Stimulated activated naive CD4-positive, alpha-beta T cell treated with Interleukin-2 at 50 U/mL for 16 hours (primary cell): ENCODE measurements at regions not wholly inside any gene's neighbourhood (a gene's known extent, or its start where the extent isn't known, plus 50 kb on each side); places are given as distances from the start of the nearest gene placed in this dataset.
"Not testable (repeated sequence)": the region's sequence is repeated elsewhere in the genome, so short reads cannot be mapped to it uniquely, and the experiment has no call there.

ENCODE experiments used
- DNase-seq: peaks from one replicate; lab custom pipeline; 2025; lab: John Stamatoyannopoulos, UW

DNA sequence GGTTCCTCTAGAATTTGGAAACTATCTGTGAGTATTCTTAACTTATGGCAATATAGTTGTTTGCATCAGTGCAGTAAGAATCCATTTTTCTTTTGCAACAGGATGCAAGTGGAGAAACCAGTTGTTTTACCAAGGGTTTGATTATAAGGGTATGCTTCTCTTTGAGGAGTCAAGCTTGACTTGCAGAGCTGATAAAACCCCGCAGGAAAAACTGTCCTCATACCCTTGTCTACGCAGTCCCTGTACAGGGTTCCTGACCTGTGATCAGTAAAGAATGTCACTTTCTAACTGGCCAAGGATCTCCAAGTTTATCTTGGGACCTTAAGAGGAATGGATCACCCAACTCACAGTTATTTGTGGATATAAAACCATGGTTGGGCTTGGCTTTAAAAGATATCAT, 161.1 kb upstream of the OLIG3 start:
- DNase-seq, result no peak

DNA sequence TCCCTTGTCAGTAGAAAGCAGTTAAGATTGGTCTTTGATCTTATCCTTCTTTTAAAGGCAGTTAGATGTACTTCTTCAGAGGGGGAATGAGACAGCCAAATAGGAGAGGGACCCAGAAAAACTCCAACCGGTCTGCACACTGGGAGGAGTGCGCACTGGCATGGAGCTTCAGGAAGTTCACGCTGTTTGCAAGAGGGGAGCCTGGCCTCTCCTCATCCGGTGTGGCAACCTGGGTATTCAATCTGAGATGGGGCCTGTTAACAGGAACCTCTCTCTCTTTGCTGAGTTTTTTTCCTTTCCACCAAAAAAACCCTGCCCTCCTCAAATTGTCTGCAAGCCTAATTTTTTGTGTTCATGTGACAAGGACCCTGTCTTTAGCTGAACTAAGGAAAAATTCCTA, 162.5 kb upstream of the OLIG3 start:
- DNase-seq, result no peak

DNA sequence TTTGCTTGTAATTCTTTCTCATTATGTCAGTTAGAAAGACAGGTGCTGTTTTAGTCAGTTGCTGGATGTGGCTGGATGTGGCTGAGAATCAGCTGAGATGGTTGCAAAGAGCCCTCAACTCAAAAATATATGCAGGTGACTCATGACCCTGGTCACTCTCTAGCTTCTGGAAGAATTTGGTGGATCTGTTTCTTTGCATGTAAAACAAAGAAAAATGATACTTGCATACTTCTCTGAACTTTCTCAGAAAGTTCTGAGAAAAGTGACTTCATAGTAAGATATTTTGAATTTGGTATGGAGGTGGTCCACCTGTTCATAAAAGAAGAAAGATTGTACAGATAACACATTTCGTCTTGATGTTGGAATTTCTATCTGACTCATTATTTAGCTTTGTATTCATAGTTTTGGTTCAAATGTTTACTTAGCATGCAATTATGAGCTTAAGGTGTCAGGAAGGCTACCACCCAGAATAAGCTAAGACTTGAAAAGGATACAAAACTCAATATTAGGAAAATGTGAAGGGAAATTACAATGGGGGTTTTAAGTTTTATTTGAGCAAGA, 163.2 kb upstream of the OLIG3 start:
- DNase-seq, result peak; percentile 3

DNA sequence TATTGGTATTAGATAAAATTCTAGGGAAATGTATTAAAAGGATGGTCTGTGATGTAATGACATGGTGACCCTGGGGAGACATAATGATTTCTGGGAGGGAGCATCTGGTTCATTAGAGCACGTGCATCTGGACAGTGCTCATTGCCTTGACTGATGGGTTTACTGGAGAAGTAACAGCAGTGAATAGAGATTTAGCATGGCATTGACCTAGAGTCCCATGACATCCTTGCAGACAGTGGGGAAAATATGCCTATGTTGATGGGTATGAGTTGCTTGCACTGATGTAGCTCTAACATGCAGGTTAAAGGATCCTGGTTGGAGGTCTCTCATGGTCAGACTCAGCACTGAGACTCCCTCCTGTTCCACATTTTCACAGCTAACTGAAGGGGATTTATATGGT, 164.1 kb upstream of the OLIG3 start:
- DNase-seq, result no peak

DNA sequence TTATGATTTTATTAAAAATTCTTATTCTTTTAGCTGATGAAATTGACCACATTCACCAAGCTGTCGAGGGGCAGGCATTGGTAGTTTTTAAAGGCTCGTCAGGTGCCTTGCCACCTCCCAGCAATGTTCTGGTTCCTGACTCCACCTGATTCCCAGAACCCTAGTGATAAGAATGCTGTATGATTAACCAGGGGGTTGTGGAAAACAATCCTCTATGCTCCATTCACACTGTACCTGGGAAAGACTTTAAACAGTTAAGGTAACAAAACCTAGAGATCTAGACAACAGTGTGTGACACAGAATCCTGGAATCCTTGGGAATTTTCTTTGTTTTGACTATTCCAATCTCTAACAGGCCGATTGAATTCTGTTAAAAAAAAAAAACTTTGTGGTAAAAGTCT, 165.7 kb upstream of the OLIG3 start:
- no peak for DNase-seq

DNA sequence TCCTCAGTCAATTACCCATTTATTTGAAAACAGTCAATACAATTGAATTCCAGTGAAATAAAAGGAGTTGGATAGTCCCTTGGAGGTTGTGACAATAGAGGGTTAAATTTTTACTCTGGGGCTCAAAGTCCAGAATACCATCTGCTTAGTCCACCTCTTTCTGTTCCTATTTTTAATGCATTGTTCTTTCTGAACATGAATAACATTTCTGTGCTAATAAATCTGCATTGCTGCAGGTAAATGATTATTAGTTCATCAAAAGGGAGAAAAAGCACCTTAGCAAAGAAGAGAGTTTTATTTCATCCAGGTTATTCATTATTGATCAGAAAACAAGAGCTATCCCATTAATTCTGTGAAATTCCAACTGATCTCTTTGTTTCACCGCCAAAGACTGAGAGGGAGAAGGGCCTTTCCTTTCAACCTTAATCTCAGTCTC, 166.1 kb upstream of the OLIG3 start:
- no peak for DNase-seq

DNA sequence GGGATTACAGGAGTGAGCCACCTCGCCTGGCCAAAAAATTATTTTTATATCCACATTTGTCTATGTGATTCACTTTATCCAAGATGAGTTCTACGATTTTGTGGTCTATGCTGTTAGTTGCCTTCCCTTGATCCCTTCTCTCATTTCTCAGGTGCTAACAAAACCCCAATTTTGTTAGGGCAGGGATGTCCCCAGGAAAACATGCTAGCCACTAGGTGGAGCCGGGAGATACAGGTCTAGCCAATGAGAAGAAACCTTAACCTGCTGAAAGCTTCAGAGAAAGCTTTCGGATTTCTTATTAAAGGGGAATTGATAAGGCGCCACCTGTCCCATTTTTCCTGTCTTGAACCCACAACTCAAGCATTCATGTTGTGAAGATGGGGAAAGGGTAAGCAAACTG, 167.4 kb upstream of the OLIG3 start:
- DNase-seq, result peak; percentile 4

DNA sequence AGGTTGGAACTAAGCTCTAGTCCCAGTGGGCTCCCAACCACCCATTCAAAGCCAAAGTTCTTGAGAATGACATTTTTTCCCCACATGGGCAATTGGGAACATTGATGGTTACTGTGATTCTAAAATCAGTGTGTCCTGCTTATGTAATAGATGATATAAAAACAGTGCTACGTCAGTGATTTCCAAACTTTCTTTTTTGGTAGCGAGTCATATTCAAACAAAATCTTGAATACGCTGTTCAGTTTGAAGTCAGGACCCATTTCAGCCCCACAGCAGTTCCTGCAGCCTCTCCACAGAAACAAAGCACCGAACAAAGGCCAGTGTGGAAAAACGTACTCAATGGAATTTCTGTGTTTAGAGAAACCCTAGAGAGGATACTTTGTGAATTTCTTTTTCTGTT, 170.0 kb upstream of the OLIG3 start:
- no peak for DNase-seq

DNA sequence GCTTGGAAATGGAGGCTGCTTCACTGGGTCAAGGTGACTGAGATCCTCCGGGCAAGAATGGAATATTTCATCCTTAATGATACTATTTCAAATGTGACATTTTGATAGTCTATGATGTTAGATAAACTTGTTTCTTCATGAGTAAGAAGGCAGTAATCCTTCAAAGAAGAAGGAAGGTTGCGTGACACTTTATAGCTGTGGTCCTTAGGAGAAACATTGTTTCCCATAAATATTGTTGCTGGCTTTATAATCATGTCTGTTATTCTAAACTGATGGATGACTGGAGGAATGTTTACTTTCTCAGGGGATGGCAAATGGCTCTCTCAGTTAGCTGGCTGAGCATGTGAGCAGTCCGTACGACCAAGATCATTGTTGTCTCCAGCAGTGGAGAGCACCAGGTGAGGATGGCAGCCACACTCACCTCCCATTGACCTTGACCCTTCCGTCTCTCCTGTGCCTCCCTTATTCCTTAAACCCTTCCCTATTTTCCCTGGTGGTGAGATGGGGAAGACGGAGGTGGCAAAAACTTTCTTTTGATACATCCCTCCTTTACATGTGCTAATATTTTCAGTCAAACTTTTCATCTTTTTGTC, 171.2 kb upstream of the OLIG3 start:
- no peak for DNase-seq

DNA sequence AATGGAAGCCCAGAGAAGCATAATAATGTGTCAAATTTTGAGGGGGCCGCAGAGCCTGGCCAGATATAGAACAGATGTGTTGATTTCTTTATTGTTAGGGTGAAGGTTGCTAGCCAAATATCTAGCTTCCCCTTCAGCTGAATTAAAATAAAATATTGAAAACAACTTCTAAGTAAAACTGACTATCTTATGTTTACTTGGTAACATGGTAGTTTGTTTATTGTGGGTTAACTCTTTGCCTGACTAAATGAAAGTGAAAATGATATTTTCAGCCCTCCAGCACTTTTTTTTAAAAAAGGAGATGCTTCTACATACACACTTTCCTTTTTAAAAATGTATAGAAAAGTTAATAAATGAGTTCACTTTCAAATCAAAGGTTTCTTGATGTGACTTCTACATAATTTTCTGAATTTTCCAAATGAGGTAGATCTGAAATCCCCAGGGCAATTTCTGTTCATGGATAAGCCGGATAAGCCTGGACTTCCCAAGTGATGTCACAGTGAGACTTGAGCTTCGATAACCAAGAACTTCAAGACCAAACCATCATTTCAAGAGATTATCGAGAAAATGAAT, 172.1 kb upstream of the OLIG3 start:
- DNase-seq, result no peak

DNA sequence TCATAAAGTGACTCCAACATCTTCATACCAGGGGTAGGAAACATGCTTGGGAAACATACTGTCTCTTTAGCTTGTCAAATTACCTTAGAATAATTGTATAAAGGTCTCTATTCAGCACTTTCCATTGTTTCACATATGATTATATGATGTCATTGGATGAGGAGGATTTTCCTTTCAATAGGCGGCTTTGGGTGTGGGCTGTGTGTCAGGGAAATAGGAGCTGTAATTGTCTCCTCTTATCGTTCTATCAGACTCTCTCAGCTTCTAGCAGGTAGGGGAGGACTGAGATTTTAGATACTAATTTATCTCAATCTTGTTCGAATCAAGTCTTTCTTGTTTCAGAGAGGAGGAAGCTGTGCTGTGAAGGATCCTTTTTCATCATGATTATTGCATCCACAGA, 179.4 kb upstream of the OLIG3 start:
- DNase-seq, result no peak

DNA sequence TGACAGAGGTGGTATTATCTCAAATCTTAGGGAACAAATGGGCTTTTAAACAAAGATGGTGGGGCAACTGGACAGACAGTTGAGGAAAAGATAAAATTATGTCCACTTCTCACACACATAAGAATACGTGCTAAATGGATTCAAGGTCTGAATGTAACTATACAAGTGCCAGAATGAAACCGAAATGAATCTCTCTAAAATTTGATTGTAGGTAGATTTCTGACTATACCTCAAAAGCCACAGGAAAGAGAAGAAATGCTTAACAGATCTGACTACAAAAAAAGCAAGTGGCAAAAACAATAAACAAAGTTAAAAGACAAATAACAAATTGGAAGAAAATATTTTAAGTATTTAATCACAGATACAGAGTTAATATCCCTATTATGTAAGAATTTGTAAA, 182.7 kb upstream of the OLIG3 start:
- DNase-seq, result no peak

DNA sequence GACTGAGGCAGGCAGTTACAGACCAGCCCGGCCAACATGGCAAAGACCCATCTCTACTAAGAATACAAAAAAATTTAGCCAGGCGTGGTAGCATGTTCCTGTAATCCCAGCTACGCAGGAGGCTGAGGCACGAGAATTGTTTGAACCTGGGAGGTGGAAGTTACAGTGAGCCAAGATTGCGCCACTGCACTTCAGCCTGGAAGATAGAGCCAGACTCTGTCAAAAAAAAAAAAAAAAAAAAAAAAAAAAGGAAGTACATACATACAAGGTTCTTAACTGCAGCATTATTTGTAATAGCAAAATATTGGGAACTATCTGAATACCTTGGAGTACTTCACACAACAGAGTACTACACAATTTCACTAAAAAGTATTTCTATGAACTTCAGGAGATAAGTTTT, 183.5 kb upstream of the OLIG3 start:
- DNase-seq, result no peak

DNA sequence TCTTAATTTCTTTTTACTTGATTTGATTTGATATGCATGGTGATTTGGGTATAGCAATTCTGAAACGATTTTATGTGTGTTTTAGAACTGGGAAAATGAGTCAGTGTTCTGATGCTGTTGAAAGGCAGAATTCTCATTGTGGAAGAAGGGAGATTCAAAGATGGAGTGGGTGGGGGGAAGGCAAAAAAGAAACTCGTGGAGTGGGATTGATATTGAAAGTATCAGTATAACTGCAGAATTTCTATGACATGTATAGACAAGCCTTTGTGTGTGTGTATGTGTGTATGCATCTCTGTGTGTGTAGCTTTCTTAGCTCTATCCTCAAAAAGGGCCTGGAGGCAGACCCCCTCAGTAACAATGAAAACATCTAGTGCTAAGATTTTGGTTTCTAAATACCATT, 184.3 kb upstream of the OLIG3 start:
- peak; percentile 6 for DNase-seq

DNA sequence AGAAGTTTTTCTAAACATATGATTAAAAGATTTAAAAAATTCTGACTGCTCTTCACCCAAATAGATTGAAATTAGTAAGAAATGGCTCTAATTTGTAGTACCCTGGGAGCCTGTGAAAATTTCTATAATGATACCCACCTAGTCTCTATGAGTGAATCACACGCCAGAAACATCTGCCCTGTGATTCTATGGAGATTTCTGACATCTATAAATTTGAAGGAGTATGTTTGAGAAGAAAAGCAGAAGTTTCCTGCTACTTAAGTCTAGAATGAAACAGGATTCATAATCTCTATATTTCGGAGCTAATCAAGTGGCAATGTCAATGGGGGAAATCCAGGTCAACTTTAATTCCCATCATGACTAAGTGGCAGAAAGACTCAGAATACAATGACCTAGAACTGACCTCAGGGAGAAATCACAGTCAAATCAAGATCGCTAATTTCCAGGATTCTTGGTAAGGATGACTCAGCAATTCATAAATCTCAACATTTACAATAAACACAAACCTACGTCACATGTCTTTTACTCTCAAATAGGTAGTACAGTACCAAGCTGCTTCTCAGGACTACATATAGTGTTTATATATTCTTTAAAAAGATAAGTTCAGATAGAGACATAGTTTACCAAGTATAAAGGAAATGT, 186.2 kb upstream of the TNFAIP3 start:
- DNase-seq, result no peak

DNA sequence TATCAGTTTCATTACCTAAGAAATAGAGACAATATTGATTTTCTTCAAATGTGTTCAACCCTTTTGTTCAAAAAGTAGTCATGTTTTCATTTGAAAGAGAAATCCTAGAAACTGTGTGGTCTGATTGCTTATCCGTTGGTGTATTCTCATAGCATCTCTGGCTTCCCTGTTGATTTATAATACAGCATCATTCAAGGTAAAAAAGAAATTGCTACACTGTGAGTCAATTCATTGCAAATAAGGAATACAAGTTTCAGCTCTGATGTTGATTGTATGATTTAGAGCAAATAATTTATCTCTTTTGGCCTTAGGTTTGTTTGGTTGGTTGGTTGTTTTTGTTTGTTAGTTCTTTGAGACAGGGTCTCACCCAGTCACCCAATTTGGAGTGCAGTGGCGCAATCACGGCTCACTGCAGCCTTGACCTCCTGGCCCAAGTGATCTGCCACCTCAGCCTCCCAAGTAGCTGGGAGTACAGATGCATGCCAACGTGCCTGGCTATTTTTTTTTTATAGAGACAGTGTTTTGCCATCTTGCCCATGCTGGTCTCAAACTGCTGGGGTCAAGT, 185.5 kb upstream of the TNFAIP3 start:
- DNase-seq, result no peak

DNA sequence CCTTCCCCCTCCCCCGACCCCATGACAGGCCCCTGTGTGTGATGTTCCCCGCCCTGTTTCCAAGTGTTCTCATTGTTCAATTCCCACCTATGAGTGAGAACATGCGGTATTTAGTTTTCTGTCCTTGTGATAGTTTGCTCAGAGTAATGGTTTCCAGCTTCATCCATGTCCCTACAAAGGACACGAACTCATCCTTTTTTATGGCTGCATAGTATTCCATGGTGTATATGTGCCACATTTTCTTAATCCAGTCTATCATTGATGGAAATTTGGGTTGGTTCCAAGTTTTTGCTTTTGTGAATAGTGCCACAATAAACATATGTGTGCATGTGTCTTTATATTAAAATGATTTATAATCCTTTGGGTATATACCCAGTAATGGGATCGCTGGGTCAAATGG, 184.4 kb upstream of the TNFAIP3 start:
- not testable (repeated sequence) for DNase-seq

DNA sequence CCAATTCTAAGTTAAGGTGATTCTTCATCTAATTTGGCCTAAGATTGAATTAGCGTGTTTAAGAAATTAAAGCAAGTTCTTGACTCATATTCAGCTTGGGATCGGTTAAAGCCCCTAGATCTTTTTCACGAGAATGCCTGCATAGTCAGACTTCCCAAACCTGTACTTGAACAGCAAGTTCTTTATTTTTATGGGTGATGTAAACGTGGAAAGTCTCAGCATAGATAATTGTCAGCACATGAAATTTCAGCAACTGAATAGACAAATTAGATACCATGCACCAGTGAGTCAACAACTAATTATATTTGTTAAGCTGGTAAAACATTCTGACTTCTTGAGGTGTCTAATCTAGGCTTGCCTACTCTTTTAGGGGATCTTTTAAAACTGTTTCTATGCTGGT, 183.1 kb upstream of the TNFAIP3 start:
- DNase-seq, result no peak

DNA sequence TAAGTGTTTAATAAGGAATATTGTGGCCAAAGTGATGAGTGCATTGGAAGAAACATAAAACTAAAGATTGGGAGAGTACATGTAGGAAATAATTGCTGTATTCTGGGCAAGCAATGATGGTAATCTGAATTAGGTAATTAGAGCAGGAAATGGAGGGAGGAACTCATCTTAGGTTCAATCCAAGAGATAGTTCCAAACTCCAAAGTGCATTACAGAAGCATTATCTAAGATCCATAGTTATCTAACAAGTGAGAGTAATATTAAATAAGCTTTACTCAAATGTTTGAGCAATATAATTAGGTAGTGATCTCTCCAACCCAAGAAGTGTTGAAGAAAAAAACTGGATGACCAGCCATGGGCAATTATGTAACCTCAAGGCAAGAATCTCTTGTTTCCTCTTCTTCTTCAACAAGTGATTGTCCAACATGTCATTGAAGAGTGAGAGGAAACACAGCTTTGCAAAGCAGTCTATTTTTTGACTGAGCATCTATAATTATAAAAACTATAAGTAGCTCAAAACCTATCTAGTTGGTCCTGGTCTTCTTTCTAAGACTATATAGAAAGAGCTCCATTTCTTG, 181.2 kb upstream of the TNFAIP3 start:
- no peak for DNase-seq

DNA sequence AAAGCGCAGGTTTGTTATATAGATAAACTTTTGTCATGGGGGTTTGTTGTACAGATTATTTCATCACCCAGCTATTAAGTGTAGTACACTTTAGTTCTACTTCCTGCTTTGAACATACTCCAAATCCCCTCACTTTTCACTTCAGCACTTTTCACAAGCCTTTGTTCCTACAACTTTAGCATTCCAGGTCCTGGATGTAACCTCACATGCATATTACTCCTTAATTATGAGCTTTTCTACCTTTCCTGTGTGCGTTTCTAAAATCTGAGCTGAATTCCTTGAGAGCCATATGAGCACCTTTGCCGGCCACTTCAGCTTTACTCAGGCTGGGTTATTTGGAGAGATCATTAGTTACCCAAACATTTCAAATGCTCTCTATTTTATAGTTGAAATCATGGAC, 179.2 kb upstream of the TNFAIP3 start:
- no peak for DNase-seq

DNA sequence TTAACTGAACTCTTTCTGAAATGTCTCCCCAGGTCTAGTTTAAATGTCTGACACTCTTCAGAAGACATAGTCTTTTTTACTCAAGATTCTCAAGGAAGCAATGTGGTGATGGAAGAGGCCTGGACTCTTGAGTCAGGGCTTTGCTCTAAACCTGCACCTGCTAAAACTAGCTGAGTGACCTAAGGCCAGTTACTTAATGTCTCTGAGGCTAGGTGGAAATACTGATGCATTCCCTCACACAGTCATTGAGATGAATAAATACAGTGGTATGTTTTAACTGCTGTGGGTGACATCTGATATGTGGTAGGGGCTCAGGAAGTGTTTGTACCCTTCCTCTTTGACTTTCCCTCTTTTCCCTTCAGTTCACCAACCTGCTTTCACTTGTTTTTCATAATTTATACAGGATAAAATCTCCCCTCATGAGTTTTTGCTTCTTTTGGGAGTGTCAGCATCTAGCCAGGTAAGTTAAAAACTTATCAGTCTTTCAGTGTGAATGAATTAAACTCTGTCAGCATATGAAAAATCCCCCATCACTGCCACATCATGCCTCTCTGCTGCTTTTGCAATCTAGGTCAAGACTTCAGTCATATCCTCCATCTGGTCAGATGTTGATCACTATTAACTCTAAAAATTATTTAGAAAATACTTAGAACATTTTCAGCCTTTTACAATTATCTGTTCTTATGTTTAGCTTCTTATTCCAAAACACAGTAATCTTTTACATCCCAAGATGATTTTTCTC, 178.7 kb upstream of the TNFAIP3 start:
- DNase-seq, result no peak

DNA sequence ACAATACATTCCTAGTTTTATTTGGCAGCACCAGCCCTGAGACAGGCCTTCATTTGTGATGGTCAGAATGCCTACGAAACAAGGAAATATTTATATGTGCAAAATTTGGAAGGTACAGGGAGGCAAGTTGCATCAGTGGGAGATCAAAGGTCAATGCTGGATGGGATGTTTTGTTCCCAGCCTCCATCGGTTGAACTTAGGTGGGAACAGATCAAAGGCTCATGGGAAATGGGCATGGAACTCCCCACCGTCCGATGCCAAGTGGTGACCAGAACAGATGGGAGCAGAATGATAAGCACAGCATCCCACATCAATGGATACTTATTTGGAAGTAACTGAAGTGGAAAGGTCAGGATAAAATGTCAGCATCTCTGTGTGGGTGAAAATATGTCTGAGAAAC, 177.7 kb upstream of the TNFAIP3 start:
- DNase-seq, result no peak
